Testis (tissue), 2 donors: ENCODE measurements at regions not wholly inside any gene's neighbourhood (a gene's known extent, or its start where the extent isn't known, plus 50 kb on each side); places are given as distances from the start of the nearest gene placed in this dataset.

ENCODE experiments used
- DNase-seq: peaks from one replicate; pipeline ENCODE4 v3.0.0-alpha.2; 2019
- H3K27ac ChIP-seq, 2 donors: fragments of 200-600 bp; sonication (generic); one replicate each; pipeline ENCODE4 v1.5.1; 2019
- H3K27me3 ChIP-seq: fragments of 200-600 bp; sonication (generic); one replicate; pipeline ENCODE4 v1.5.1; 2019
- H3K36me3 ChIP-seq: fragments of 200-600 bp; sonication (generic); one replicate; pipeline ENCODE4 v1.5.1; 2017; ENCODE audit warnings: low read depth; ENCODE audit errors: missing control alignments
- H3K4me1 ChIP-seq: fragments of 200-600 bp; sonication (generic); one replicate; pipeline ENCODE4 v1.5.1; 2019
- H3K4me3 ChIP-seq, 2 donors: fragments of 200-600 bp; sonication (generic); one replicate each; pipeline ENCODE4 v1.5.1; 2017 to 2019
- H3K9me3 ChIP-seq: fragments of 200-600 bp; sonication (generic); one replicate; pipeline ENCODE4 v1.5.1; 2017
- POLR2A ChIP-seq: fragments of 450-650 bp; IDR thresholded peaks from one replicate; pipeline ENCODE4 v1.6.1; 2017; ENCODE audit warnings: antibody characterized with exemption, mild to moderate bottlenecking, moderate library complexity
- WGBS, 2 donors: methylation state at CpG; one replicate each; pipeline ENCODE4 v1.1.5; 2018; 5-methylcytosine and 5-hydroxymethylcytosine counted together
- intact Hi-C: fragments of 100-400 bp; cut with DNase I; formaldehyde crosslinking; loops from one replicate; pipeline ENCODE4 v1.15.1; 2023; ENCODE audit warnings: low total_unique reads
- TF ChIP-seq, protein P1 (sequence below), 3 experiments: fragments of 450-650 bp in 2 of 3; fragments of 200-600 bp in 1 of 3; sonication (generic) in 1 of 3; IDR thresholded peaks; one replicate each; pipeline ENCODE4 v1.5.1; 2016 to 2019; ENCODE audit warnings: antibody characterized with exemption in 3 of 3, mild to moderate bottlenecking in 2 of 3, moderate library complexity in 1 of 3

DNA sequence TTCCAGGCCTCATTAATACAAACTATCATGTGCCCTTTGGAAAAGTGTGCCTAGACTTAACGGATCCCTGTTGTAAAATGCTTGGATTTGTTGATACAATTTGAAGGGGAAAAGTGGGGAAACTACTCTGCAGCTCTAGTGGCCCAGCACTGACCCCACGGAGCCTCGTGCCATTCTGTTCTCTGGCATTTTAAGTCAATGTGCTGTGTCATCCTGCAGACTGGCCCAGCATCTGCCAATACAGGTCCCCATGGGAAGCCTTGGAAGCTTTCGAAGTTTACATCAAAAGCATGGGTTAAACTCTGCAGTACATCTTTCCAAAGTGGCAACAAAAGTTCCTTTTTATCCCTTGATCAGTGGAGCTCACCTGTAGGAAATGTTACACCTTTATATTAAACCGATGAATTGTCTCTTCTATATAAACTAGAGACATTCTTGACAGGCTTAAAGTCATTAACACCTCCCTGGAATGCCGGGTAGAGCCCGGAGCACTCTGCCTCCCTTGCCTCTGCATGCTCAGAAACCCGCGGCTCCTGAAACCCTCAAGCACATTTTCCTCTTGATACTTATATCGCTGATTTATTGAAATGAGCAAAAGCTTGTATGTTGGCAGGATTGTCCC is 596.0 kb upstream of the ADAMTS16 start:
- Histone ChIP-seq H3K4me1 (no peaks in the 10 kb centered on the region), H3K27ac (no peak overlapping the region), H3K27me3 (no peaks in the 10 kb centered on the region), H3K36me3 (no peaks in the 10 kb centered on the region), H3K9me3 (no peaks in the 10 kb centered on the region), H3K4me3 (no peak overlapping the region)
- 63 to 65% methylated on average over 10 of the region's 10 CpGs for WGBS, 2 donors
- TF ChIP-seq, protein P1, sequence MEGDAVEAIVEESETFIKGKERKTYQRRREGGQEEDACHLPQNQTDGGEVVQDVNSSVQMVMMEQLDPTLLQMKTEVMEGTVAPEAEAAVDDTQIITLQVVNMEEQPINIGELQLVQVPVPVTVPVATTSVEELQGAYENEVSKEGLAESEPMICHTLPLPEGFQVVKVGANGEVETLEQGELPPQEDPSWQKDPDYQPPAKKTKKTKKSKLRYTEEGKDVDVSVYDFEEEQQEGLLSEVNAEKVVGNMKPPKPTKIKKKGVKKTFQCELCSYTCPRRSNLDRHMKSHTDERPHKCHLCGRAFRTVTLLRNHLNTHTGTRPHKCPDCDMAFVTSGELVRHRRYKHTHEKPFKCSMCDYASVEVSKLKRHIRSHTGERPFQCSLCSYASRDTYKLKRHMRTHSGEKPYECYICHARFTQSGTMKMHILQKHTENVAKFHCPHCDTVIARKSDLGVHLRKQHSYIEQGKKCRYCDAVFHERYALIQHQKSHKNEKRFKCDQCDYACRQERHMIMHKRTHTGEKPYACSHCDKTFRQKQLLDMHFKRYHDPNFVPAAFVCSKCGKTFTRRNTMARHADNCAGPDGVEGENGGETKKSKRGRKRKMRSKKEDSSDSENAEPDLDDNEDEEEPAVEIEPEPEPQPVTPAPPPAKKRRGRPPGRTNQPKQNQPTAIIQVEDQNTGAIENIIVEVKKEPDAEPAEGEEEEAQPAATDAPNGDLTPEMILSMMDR (IDR thresholded peaks at IDR 0.05) = no peak
- no peak for TF ChIP-seq POLR2A
- intact Hi-C loops = no loop called here
- no peak for DNase-seq

DNA sequence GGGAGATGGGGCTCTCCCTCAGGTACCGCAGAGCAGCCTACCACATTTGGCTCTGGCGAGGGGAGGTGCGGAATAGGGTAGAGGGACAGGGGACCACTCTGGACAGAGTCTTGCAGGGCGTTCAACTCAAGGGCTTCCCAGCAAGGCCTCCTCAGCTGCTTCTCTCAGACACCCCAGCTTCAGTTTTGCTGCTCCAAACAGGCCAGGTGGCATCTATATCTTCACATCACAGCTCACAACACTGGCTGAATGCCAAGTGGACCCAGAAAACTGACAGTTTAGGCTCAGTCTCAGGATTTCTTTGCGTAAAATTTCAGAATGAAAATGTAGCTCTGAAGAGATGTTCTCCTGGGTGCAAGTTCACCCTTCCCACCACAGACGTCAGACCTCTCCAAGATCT is 592.6 kb upstream of the ADAMTS16 start:
- TF ChIP-seq, protein P1 (IDR thresholded peaks at IDR 0.05) = no peak
- TF ChIP-seq POLR2A = no peak
- no peaks in the 10 kb centered on the region for H3K27me3 ChIP-seq
- H3K4me3 ChIP-seq = no peak overlapping the region
- H3K36me3 ChIP-seq = no peaks in the 10 kb centered on the region
- H3K27ac ChIP-seq = no peak overlapping the region
- H3K4me1 ChIP-seq = no peaks in the 10 kb centered on the region
- intact Hi-C loops = no loop called here
- DNase-seq = no peak
- no peaks in the 10 kb centered on the region for H3K9me3 ChIP-seq
- WGBS, 2 donors = 79 to 89% methylated on average over 6 of the region's 6 CpGs

DNA sequence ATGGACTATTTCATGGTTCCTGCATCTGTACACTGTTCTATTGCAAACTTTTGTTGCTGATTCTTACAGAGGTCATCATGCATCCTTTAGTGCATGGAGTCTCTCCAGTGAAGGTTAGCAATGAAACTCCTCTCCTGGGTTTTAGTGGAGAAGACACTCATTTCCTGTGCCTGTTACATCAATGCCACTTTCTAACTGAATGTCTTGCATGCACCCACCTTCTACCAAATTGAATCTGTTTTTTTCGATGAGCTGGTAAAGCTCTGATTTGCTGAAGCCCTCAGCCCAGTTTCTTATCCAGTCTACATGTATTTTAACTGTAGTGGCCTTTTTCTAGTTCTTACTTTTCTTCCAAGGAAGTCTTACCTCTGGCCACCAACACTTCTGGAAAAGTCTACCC is 591.8 kb upstream of the ADAMTS16 start:
- no peaks in the 10 kb centered on the region for H3K36me3 ChIP-seq
- 70 to 81% methylated on average over 1 of the region's 1 CpG for WGBS, 2 donors
- TF ChIP-seq, protein P1 (IDR thresholded peaks at IDR 0.05) = no peak
- TF ChIP-seq POLR2A = no peak
- H3K27me3 ChIP-seq = no peaks in the 10 kb centered on the region
- no peak overlapping the region for H3K4me3 ChIP-seq
- no peaks in the 10 kb centered on the region for H3K4me1 ChIP-seq
- DNase-seq = no peak
- no peaks in the 10 kb centered on the region for H3K9me3 ChIP-seq
- intact Hi-C loops = no loop called here
- H3K27ac ChIP-seq = no peak overlapping the region

DNA sequence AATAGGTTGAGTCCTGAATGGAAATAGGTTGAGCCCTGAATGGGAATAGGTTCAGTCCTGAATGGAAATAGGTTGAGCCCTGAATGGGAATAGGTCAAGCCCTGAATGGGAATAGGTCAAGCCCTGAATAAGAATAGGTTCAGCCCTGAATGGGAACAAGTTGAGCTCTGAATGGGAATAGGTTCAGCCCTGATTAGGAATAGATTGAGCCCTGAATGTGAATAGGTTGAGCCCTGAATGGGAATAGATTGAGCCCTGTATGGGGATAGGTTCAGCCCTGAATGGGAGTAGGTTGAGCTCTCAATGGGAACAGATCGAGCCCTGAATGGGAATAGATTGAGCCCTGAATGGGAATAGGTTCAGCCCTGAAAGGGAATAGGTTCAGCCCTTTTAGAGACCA is 590.8 kb upstream of the ADAMTS16 start:
- WGBS, 2 donors = 76 to 81% methylated on average over 1 of the region's 1 CpG
- intact Hi-C loops = no loop called here
- H3K27ac ChIP-seq = no peak overlapping the region

More for the DNA sequence above, 590.8 kb upstream of the ADAMTS16 start:
- Histone ChIP-seq H3K4me1 (no peaks in the 10 kb centered on the region), H3K36me3 (no peaks in the 10 kb centered on the region), H3K27me3 (no peaks in the 10 kb centered on the region), H3K4me3 (no peak overlapping the region), H3K9me3 (no peaks in the 10 kb centered on the region)
- no peak for TF ChIP-seq POLR2A
- TF ChIP-seq, protein P1 (IDR thresholded peaks at IDR 0.05) = no peak
- no peak for DNase-seq
